ENCODE measurements at regions not wholly inside any gene's neighbourhood (a gene's known extent, or its start where the extent isn't known, plus 50 kb on each side); places are given as distances from the start of the nearest gene placed in this dataset.

- no peaks in the 10 kb centered on the region for H3K27me3 ChIP-seq (ENCODE audit: insufficient read depth, low read length)
- no peaks in the 10 kb centered on the region for H3K9me3 ChIP-seq (ENCODE audit: insufficient read depth, low read depth, low read length)
- H3K27ac ChIP-seq (ENCODE audit: low read length): no peak overlapping the region
- no peaks in the 10 kb centered on the region for H3K36me3 ChIP-seq (ENCODE audit: insufficient read depth, low read depth, low read length)
- H3K4me3 ChIP-seq (ENCODE audit: low read length): no peak overlapping the region
- no peaks in the 10 kb centered on the region; the same call in 1 of the 2 replicates for H3K4me1 ChIP-seq (ENCODE audit: insufficient read depth, low read length)
- no peak overlapping the region for H3K9ac ChIP-seq (ENCODE audit: low read depth, low read length)
Measured at GRCh38 chr5:98503616-98504015, 269.8 kb upstream of the RGMB start.

DNA sequence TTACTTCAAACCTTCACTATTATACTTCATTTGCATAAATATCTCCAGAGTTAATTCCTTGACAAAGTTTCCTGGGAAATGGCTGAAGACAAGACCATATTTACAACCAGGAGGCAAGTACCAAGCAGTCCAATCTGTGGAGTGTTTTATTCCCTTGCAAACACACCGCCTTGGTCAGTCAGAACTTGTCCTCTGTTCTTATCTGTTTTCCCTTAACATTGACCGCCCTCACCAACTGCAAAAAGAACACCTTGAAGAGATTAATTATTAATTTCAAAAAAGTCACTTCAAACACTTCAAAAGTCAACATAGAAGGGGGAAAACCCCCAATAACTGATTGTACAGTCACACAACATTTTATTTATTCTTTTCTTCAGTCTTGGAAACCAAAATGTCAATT lies 269.0 kb upstream of the RGMB start:
- Histone ChIP-seq H3K4me3 (ENCODE audit: low read length) (no peak overlapping the region), H3K9ac (ENCODE audit: low read depth, low read length) (no peak overlapping the region), H3K4me1 (ENCODE audit: insufficient read depth, low read length) (no peaks in the 10 kb centered on the region; the same call in 1 of the 2 replicates), H3K9me3 (ENCODE audit: insufficient read depth, low read depth, low read length) (no peaks in the 10 kb centered on the region), H3K36me3 (ENCODE audit: insufficient read depth, low read depth, low read length) (no peaks in the 10 kb centered on the region), H3K27me3 (ENCODE audit: insufficient read depth, low read length) (no peaks in the 10 kb centered on the region), H3K27ac (ENCODE audit: low read length) (no peak overlapping the region)

GRCh38 chr5:98510143-98510985 lies 263.1 kb upstream of the RGMB start:
- Histone ChIP-seq H3K27ac (ENCODE audit: low read length) (no peak overlapping the region), H3K36me3 (ENCODE audit: insufficient read depth, low read depth, low read length) (no peaks in the 10 kb centered on the region), H3K9ac (ENCODE audit: low read depth, low read length) (no peak overlapping the region; the same call in 1 of the 2 replicates), H3K4me3 (ENCODE audit: low read length) (no peak overlapping the region; the same call in 1 of the 2 replicates), H3K9me3 (ENCODE audit: insufficient read depth, low read depth, low read length) (no peaks in the 10 kb centered on the region), H3K4me1 (ENCODE audit: insufficient read depth, low read length) (peaks cover 18% of the 10 kb centered on the region; the same call in 1 of the 2 replicates), H3K27me3 (ENCODE audit: insufficient read depth, low read length) (peaks cover 3% of the 10 kb centered on the region; the same call in 1 of the 2 replicates)

DNA sequence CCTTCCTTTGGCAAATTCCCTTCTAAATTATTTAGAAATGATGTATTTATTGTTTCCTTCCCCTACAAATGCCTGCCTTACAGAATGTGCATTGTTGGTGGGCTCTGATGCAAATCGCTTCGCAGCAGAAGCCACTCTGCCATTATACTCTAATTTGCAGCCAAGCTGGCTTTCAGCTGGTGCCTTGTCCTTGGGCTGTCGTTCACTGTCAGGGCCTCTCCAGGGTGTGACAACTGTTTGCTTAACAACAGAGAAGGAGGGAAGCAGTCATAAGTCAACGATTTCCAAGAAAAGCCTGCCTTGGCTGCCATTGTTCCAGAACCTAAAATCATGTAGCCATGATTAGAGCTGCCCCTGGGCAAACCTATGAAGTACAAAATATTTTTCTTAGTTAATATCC lies 260.1 kb upstream of the RGMB start:
- Histone ChIP-seq H3K36me3 (ENCODE audit: insufficient read depth, low read depth, low read length) (no peaks in the 10 kb centered on the region), H3K9me3 (ENCODE audit: insufficient read depth, low read depth, low read length) (no peaks in the 10 kb centered on the region), H3K27me3 (ENCODE audit: insufficient read depth, low read length) (peaks cover 3% of the 10 kb centered on the region; the same call in 1 of the 2 replicates), H3K9ac (ENCODE audit: low read depth, low read length) (no peak overlapping the region), H3K4me1 (ENCODE audit: insufficient read depth, low read length) (peaks cover 18% of the 10 kb centered on the region; the same call in 1 of the 2 replicates), H3K4me3 (ENCODE audit: low read length) (no peak overlapping the region), H3K27ac (ENCODE audit: low read length) (no peak overlapping the region)

GRCh38 chr5:98514215-98514614 lies 259.2 kb upstream of the RGMB start:
- Histone ChIP-seq H3K36me3 (ENCODE audit: insufficient read depth, low read depth, low read length) (no peaks in the 10 kb centered on the region), H3K27me3 (ENCODE audit: insufficient read depth, low read length) (peaks cover 3% of the 10 kb centered on the region; the same call in 1 of the 2 replicates), H3K4me1 (ENCODE audit: insufficient read depth, low read length) (peaks cover 18% of the 10 kb centered on the region; the same call in 1 of the 2 replicates), H3K27ac (ENCODE audit: low read length) (no peak overlapping the region), H3K9ac (ENCODE audit: low read depth, low read length) (no peak overlapping the region), H3K4me3 (ENCODE audit: low read length) (no peak overlapping the region), H3K9me3 (ENCODE audit: insufficient read depth, low read depth, low read length) (no peaks in the 10 kb centered on the region)

DNA sequence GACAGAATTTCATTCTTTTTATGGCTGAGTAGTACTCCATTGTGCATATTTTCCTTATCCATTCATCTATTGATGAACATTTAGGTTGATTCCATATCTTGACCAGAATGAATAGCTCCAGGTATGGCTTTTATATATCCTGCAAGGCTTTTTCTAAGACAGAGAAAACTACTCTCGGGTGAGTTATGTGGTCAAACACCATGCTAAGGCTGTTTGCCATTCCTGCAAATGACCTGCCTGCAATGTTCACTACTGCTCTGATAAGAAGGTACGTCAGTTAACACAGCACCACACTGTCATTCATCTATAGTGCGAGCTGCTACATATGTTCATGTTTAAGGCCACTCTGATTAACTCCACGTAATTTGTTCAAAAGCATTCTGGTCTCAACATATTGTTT lies 256.8 kb upstream of the RGMB start:
- H3K27ac ChIP-seq (ENCODE audit: low read length): no peak overlapping the region
- H3K9me3 ChIP-seq (ENCODE audit: insufficient read depth, low read depth, low read length): no peaks in the 10 kb centered on the region
- H3K4me1 ChIP-seq (ENCODE audit: insufficient read depth, low read length): peaks cover 6% of the 10 kb centered on the region; the same call in 1 of the 2 replicates
- no peak overlapping the region for H3K4me3 ChIP-seq (ENCODE audit: low read length)
- H3K36me3 ChIP-seq (ENCODE audit: insufficient read depth, low read depth, low read length): no peaks in the 10 kb centered on the region
- no peaks in the 10 kb centered on the region for H3K27me3 ChIP-seq (ENCODE audit: insufficient read depth, low read length)
- no peak overlapping the region for H3K9ac ChIP-seq (ENCODE audit: low read depth, low read length)

- Histone ChIP-seq H3K27ac (ENCODE audit: low read length) (no peak overlapping the region), H3K4me3 (ENCODE audit: low read length) (no peak overlapping the region), H3K4me1 (ENCODE audit: insufficient read depth, low read length) (peaks cover 6% of the 10 kb centered on the region; the same call in 1 of the 2 replicates), H3K9ac (ENCODE audit: low read depth, low read length) (no peak overlapping the region), H3K9me3 (ENCODE audit: insufficient read depth, low read depth, low read length) (no peaks in the 10 kb centered on the region), H3K36me3 (ENCODE audit: insufficient read depth, low read depth, low read length) (no peaks in the 10 kb centered on the region), H3K27me3 (ENCODE audit: insufficient read depth, low read length) (no peaks in the 10 kb centered on the region)
Measured at GRCh38 chr5:98517560-98518366, 255.7 kb upstream of the RGMB start.

DNA sequence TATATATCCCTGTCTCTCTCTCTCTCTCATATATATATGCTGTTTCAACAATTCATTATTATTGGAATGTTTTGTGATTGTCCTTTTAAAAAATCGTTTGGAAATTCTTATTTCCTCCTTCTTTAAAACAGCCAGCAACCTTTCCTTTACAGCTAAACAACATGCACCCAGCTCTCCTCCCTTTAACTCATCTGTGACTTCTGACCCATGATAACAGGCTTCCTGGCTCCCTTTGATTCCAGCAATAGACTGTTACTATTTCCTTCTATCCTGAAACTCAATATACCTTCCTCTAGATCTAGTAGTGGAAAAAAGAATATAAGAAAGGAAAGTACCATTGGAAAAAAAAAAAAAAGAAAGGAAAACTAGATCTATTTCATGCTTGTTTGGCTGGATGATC lies 254.7 kb upstream of the RGMB start:
- Histone ChIP-seq H3K9me3 (ENCODE audit: insufficient read depth, low read depth, low read length) (no peaks in the 10 kb centered on the region), H3K9ac (ENCODE audit: low read depth, low read length) (no peak overlapping the region), H3K36me3 (ENCODE audit: insufficient read depth, low read depth, low read length) (no peaks in the 10 kb centered on the region), H3K4me3 (ENCODE audit: low read length) (no peak overlapping the region), H3K27me3 (ENCODE audit: insufficient read depth, low read length) (no peaks in the 10 kb centered on the region), H3K27ac (ENCODE audit: low read length) (no peak overlapping the region), H3K4me1 (ENCODE audit: insufficient read depth, low read length) (0 out of 2 replicates have a peak, but pooled peaks cover under 1% of the 10 kb centered on the region)

DNA sequence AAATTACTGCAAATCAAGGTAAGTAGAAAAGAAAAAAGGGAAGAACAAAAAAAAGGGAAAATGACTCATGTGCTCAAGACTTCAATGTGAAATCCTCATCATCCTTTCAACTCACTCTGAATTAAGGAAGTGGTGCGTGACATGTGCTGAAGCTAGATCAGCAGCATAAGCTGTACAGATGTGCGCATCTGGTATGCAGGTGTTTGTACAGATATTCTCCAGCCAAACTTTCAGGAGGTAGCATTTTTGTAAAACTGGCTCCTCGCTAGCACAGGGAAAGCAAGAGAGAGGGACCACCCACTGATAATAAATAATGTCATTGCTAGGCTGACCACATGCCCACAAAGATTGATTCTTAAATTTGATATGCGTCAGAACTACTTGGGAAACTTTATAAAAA lies 253.9 kb upstream of the RGMB start:
- H3K27ac ChIP-seq (ENCODE audit: low read length): no peak overlapping the region
- H3K4me1 ChIP-seq (ENCODE audit: insufficient read depth, low read length): no peaks in the 10 kb centered on the region

DNA sequence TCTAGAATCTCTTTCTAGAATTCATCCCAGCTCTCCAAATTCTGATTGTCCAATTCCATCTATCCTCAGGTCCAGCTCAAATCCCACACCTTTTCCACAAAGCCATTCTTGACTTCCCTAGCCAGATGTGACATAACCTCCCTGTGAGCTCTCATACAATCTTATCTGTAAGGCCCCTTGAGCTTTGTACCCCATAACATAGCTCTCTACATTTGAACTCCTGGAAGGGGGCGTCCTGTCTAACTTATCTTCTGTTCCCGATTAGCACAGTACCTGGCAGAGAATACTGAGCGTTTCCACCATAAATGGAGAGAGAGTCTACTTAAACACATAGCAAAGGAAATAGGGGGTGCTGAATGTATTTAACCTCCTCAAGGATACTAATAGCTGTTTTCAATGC lies 251.6 kb upstream of the RGMB start:
- H3K9me3 ChIP-seq (ENCODE audit: insufficient read depth, low read depth, low read length): no peaks in the 10 kb centered on the region

More for the DNA sequence above, 253.9 kb upstream of the RGMB start:
- Histone ChIP-seq H3K27me3 (ENCODE audit: insufficient read depth, low read length) (no peaks in the 10 kb centered on the region), H3K36me3 (ENCODE audit: insufficient read depth, low read depth, low read length) (no peaks in the 10 kb centered on the region), H3K9me3 (ENCODE audit: insufficient read depth, low read depth, low read length) (no peaks in the 10 kb centered on the region), H3K4me3 (ENCODE audit: low read length) (no peak overlapping the region), H3K9ac (ENCODE audit: low read depth, low read length) (no peak overlapping the region)

DNA sequence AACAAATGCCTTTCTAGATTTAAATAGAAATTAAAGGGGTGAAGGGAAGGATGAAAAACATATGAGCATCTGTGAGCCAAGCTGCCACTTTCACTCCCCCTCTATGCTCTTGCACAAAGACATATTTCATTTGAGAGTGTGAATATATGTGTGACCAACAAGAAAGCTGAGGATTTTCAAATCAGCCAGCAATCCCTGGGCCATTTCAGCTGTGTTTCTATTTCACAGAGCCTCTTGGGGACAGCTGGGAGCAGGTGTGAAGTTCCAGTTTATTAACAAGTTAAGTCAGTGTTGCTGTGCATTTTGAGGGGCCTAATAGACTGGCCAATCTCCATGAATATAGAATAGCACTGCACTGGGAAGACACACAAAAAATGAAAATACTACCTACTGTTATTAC lies 248.7 kb upstream of the RGMB start:
- Histone ChIP-seq H3K9ac (ENCODE audit: low read depth, low read length) (no peak overlapping the region), H3K4me3 (ENCODE audit: low read length) (no peak overlapping the region), H3K27me3 (ENCODE audit: insufficient read depth, low read length) (no peaks in the 10 kb centered on the region), H3K9me3 (ENCODE audit: insufficient read depth, low read depth, low read length) (no peaks in the 10 kb centered on the region), H3K36me3 (ENCODE audit: insufficient read depth, low read depth, low read length) (no peaks in the 10 kb centered on the region), H3K4me1 (ENCODE audit: insufficient read depth, low read length) (no peaks in the 10 kb centered on the region), H3K27ac (ENCODE audit: low read length) (no peak overlapping the region)

More for the DNA sequence above, 251.6 kb upstream of the RGMB start:
- Histone ChIP-seq H3K27me3 (ENCODE audit: insufficient read depth, low read length) (no peaks in the 10 kb centered on the region), H3K4me1 (ENCODE audit: insufficient read depth, low read length) (no peaks in the 10 kb centered on the region), H3K36me3 (ENCODE audit: insufficient read depth, low read depth, low read length) (no peaks in the 10 kb centered on the region), H3K4me3 (ENCODE audit: low read length) (no peak overlapping the region), H3K9ac (ENCODE audit: low read depth, low read length) (no peak overlapping the region), H3K27ac (ENCODE audit: low read length) (no peak overlapping the region)
